NB4 (cell line): ENCODE measurements at regions not wholly inside any gene's neighbourhood (a gene's known extent, or its start where the extent isn't known, plus 50 kb on each side); places are given as distances from the start of the nearest gene placed in this dataset.

ENCODE experiments used
- MYC ChIP-seq: IDR thresholded peaks from 2 replicates; pipeline ENCODE4 v1.6.1; 2011; ENCODE audit warnings: low read depth, low read length
- POLR2A ChIP-seq: IDR thresholded peaks from 2 replicates; pipeline ENCODE4 v1.6.1; 2011; ENCODE audit warnings: mild to moderate bottlenecking; ENCODE audit not compliant: insufficient read length; ENCODE audit errors: extremely low read depth
- TF ChIP-seq, protein P1 (sequence below): IDR thresholded peaks from one replicate; pipeline ENCODE4 v1.5.1; 2012; ENCODE audit warnings: low read depth, low read length
- TF ChIP-seq, protein P2 (sequence below): IDR thresholded peaks from 2 replicates; pipeline ENCODE4 v1.6.1; 2011; ENCODE audit warnings: low read depth, low read length

DNA sequence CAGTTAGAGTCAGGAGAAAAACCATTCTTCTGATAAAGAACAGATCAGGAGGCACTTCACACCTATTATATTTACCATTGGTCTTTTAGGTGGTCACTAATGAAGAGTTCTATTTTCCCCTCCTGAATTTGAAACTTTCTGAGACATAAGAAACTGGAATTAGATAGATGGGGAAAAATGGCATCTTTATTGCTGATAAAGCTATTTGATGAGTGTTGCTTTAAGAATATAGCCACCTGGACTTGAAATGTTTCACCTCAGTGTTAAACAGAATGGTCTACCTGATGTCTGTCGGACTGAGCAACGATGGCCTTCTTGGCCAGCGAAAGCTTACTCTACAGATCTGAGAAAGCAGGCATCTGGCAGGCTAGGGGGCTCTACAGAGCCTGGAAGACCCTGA lies 107.0 kb downstream of the SLITRK5 start:
- TF ChIP-seq, protein P1, sequence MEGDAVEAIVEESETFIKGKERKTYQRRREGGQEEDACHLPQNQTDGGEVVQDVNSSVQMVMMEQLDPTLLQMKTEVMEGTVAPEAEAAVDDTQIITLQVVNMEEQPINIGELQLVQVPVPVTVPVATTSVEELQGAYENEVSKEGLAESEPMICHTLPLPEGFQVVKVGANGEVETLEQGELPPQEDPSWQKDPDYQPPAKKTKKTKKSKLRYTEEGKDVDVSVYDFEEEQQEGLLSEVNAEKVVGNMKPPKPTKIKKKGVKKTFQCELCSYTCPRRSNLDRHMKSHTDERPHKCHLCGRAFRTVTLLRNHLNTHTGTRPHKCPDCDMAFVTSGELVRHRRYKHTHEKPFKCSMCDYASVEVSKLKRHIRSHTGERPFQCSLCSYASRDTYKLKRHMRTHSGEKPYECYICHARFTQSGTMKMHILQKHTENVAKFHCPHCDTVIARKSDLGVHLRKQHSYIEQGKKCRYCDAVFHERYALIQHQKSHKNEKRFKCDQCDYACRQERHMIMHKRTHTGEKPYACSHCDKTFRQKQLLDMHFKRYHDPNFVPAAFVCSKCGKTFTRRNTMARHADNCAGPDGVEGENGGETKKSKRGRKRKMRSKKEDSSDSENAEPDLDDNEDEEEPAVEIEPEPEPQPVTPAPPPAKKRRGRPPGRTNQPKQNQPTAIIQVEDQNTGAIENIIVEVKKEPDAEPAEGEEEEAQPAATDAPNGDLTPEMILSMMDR: no peak
- TF ChIP-seq POLR2A (no peak), MYC (no peak)
- TF ChIP-seq, protein P2, sequence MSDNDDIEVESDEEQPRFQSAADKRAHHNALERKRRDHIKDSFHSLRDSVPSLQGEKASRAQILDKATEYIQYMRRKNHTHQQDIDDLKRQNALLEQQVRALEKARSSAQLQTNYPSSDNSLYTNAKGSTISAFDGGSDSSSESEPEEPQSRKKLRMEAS: no peak
